Liver (tissue), 3 donors: ENCODE measurements at regions not wholly inside any gene's neighbourhood (a gene's known extent, or its start where the extent isn't known, plus 50 kb on each side); places are given as distances from the start of the nearest gene placed in this dataset.

ENCODE experiments used
- GABPA ChIP-seq, 2 donors: IDR thresholded peaks in 1 of 2; conservative IDR thresholded peaks in 1 of 2; 2 replicates each; pipeline ENCODE4 v1.6.1; 2016; ENCODE audit warnings: antibody characterized with exemption in 2 of 2, mild to moderate bottlenecking in 1 of 2, moderate library complexity in 1 of 2
- MAX ChIP-seq: IDR thresholded peaks from 2 replicates; pipeline ENCODE4 v1.6.1; 2016; ENCODE audit warnings: antibody characterized with exemption
- RXRA ChIP-seq, 2 donors: IDR thresholded peaks; 2 replicates each; pipeline ENCODE4 v1.6.1; 2017 to 2018; ENCODE audit warnings: antibody characterized with exemption in 2 of 2, mild to moderate bottlenecking in 1 of 2
- TAF1 ChIP-seq: conservative IDR thresholded peaks from 2 replicates; pipeline ENCODE4 v1.6.1; 2016; ENCODE audit warnings: antibody characterized with exemption, mild to moderate bottlenecking
- TF ChIP-seq, protein P1 (sequence below): fragments of 150-350 bp; IDR thresholded peaks from 2 replicates; pipeline ENCODE4 v1.5.1; 2017; ENCODE audit warnings: improper control_type of control experiment, low read depth, low read length; ENCODE audit not compliant: missing input control
- donor health status: healthy.
- donor health status: healthy.

- TF ChIP-seq, protein P1, sequence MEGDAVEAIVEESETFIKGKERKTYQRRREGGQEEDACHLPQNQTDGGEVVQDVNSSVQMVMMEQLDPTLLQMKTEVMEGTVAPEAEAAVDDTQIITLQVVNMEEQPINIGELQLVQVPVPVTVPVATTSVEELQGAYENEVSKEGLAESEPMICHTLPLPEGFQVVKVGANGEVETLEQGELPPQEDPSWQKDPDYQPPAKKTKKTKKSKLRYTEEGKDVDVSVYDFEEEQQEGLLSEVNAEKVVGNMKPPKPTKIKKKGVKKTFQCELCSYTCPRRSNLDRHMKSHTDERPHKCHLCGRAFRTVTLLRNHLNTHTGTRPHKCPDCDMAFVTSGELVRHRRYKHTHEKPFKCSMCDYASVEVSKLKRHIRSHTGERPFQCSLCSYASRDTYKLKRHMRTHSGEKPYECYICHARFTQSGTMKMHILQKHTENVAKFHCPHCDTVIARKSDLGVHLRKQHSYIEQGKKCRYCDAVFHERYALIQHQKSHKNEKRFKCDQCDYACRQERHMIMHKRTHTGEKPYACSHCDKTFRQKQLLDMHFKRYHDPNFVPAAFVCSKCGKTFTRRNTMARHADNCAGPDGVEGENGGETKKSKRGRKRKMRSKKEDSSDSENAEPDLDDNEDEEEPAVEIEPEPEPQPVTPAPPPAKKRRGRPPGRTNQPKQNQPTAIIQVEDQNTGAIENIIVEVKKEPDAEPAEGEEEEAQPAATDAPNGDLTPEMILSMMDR: no peak
- TF ChIP-seq RXRA (IDR thresholded peaks at IDR 0.05): no peak
- TF ChIP-seq TAF1: no peak
- TF ChIP-seq GABPA (IDR thresholded peaks at IDR 0.05 in 1 of 2, conservative IDR thresholded peaks at IDR 0.05 in 1 of 2): no peak
- no peak for TF ChIP-seq MAX
Observed at GRCh38 chr12:87074781-87075180, 818.6 kb upstream of the MGAT4C start.
